B cell (primary cell): ENCODE measurements at regions not wholly inside any gene's neighbourhood (a gene's known extent, or its start where the extent isn't known, plus 50 kb on each side); places are given as distances from the start of the nearest gene placed in this dataset.

Source experiments
- ATAC-seq: fragments of 200-7000 bp; cut with Tn5 transposase; one replicate; pipeline ENCODE4 v1.10.0; 2021; ENCODE audit warnings: low read depth, mild to moderate bottlenecking, moderate number of reproducible peaks, moderate library complexity
- CTCF ChIA-PET: fragments of 350-600 bp; sonication (Branson Sonifier 250); formaldehyde crosslinking; loops from one replicate; lab custom pipeline; 2021; ENCODE audit warnings: antibody characterized with exemption, inconsistent platforms; lab: Charles Lee
- POLR2A ChIA-PET: fragments of 350-600 bp; sonication (Branson Sonifier 250); formaldehyde crosslinking; loops from one replicate; lab custom pipeline; 2021; ENCODE audit warnings: antibody characterized with exemption; lab: Charles Lee
- DNase-seq: peaks from one replicate; pipeline ENCODE4 v3.0.0; 2013
- H2AFZ ChIP-seq: 2 replicates; pipeline ENCODE4 v1.6.1; 2012; ENCODE audit warnings: mild to moderate bottlenecking, low read depth, low read length; ENCODE audit not compliant: insufficient read depth, poor library complexity, severe bottlenecking
- H3K27ac ChIP-seq, 2 donors: 1 replicate in 1 of 2; 2 replicates in 1 of 2; pipeline ENCODE4 v1.5.1; 2012 to 2013; ENCODE audit warnings: low read length in 2 of 2, mild to moderate bottlenecking in 2 of 2, moderate library complexity in 1 of 2
- H3K27me3 ChIP-seq, 4 experiments: fragments of 200-600 bp in 1 of 4; sonication (generic) in 1 of 4; replicated peaks in 1 of 4; 1 replicate in 2 of 4; 2 replicates in 2 of 4; pipeline versions ENCODE4 v1.6.1 to v1.7.0; 2013 to 2016; ENCODE audit warnings: low read length in 3 of 4, mild to moderate bottlenecking in 2 of 4, mixed read lengths in 1 of 4, moderate library complexity in 1 of 4; ENCODE audit not compliant: insufficient read depth in 4 of 4, control insufficient read depth in 3 of 4; ENCODE audit errors: control extremely low read depth in 1 of 4
- H3K36me3 ChIP-seq, 2 experiments: replicated peaks in 1 of 2; 1 replicate in 1 of 2; 2 replicates in 1 of 2; pipeline versions ENCODE4 v1.6.1 to v1.7.1; 2013; ENCODE audit warnings: low read length in 1 of 2; ENCODE audit not compliant: insufficient read depth in 2 of 2, control insufficient read depth in 1 of 2; ENCODE audit errors: control extremely low read depth in 1 of 2, extremely low read depth in 1 of 2
- H3K4me1 ChIP-seq, 2 donors: fragments of 200-600 bp in 1 of 2; sonication (generic) in 1 of 2; 1 replicate in 1 of 2; 2 replicates in 1 of 2; pipeline versions ENCODE4 v1.5.1 to v1.6.1; 2013 to 2017; ENCODE audit warnings: low read length in 2 of 2; ENCODE audit not compliant: control insufficient read depth in 2 of 2, insufficient read depth in 2 of 2
- H3K4me2 ChIP-seq: replicated peaks from 2 replicates; pipeline ENCODE3; 2012; ENCODE audit warnings: mild to moderate bottlenecking, low read depth, low read length; ENCODE audit not compliant: poor library complexity, severe bottlenecking
- H3K4me3 ChIP-seq, 5 experiments: fragments of 200-600 bp in 1 of 5; sonication (generic) in 1 of 5; 1 replicate in 3 of 5; 2 replicates in 2 of 5; pipeline versions ENCODE4 v1.5.1 to v1.7.0; 2011 to 2016; ENCODE audit warnings: low read length in 4 of 5, mild to moderate bottlenecking in 4 of 5, low read depth in 2 of 5, control low read depth in 1 of 5, moderate library complexity in 1 of 5; ENCODE audit not compliant: insufficient read depth in 1 of 5; ENCODE audit errors: control extremely low read depth in 1 of 5, extremely low read depth in 1 of 5
- H3K79me2 ChIP-seq: fragments of 200-600 bp; sonication (generic); one replicate; pipeline ENCODE4 v1.6.0; 2016; ENCODE audit warnings: low read length; ENCODE audit not compliant: control insufficient read depth, insufficient read depth
- H3K9ac ChIP-seq: fragments of 200-600 bp; sonication (generic); 2 replicates; pipeline ENCODE4 v1.6.1; 2017; ENCODE audit warnings: mild to moderate bottlenecking, low read length, moderate library complexity
- H3K9me3 ChIP-seq, 3 donors: one replicate each; pipeline versions ENCODE4 v1.6.1 to v1.7.1; 2013; ENCODE audit warnings: low read length in 2 of 3; ENCODE audit not compliant: control insufficient read depth in 2 of 3, insufficient read depth in 1 of 3; ENCODE audit errors: control extremely low read depth in 1 of 3
- H4K20me1 ChIP-seq: 2 replicates; pipeline ENCODE4 v1.6.0; 2012; ENCODE audit warnings: mild to moderate bottlenecking, low read length; ENCODE audit not compliant: insufficient read depth, control insufficient read depth, poor library complexity, severe bottlenecking
- H3K27ac Mint-ChIP-seq: one replicate; pipeline ENCODE4 v1.8.0; 2021; ENCODE audit warnings: mixed read lengths
- H3K27me3 Mint-ChIP-seq: one replicate; pipeline ENCODE4 v1.8.0; 2021; ENCODE audit warnings: mixed read lengths
- H3K4me1 Mint-ChIP-seq: one replicate; pipeline ENCODE4 v1.8.0; 2021; ENCODE audit warnings: mixed read lengths
- H3K4me3 Mint-ChIP-seq: one replicate; pipeline ENCODE4 v1.8.0; 2021; ENCODE audit warnings: mixed read lengths
- H3K9me3 Mint-ChIP-seq: one replicate; pipeline ENCODE4 v1.8.0; 2022; ENCODE audit warnings: mixed read lengths; ENCODE audit not compliant: insufficient read depth
- EZH2 ChIP-seq: IDR thresholded peaks from 2 replicates; pipeline ENCODE4 v1.6.1; 2012; ENCODE audit warnings: borderline replicate concordance, low read depth, mild to moderate bottlenecking, moderate library complexity, low read length; ENCODE audit not compliant: insufficient read depth, poor library complexity, severe bottlenecking
- WGBS: methylation state at CpG from one replicate; pipeline ENCODE4 v1.1.5; 2013; ENCODE audit warnings: missing lambda C conversion rate; ENCODE audit not compliant: insufficient coverage; 5-methylcytosine and 5-hydroxymethylcytosine counted together
- intact Hi-C: fragments of 100-400 bp; cut with micrococcal nuclease; formaldehyde crosslinking; loops from one replicate; pipeline ENCODE4 v1.10.0; 2022
- TF ChIP-seq, protein P1 (sequence below): fragments of 200-600 bp; IDR thresholded peaks from one replicate; pipeline ENCODE4 v1.8.0; 2022; ENCODE audit warnings: antibody characterized with exemption, mild to moderate bottlenecking

DNA sequence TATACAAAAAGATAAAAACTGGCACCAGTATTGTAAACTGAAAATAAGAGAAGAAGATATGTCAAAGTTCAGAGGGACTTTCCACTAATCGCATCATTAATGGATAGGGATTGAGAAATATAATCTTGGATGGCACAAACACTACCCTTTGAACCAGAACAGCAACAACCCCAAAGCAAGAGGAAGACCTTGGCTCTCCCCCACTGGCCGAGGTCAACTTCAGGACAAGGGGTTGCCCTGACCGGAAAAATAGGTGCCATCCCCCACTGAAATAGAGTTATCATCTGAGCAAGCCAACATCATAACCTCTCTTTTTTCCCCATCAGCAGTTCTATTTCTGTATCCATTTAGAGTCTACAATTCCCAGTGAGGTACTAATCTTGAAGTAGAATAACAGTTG lies 72.4 kb upstream of the PCED1B start:
- Histone ChIP-seq H3K4me3 (no peak overlapping the region), H3K4me2 (no peak overlapping the region), H3K4me1 (no peaks in the 10 kb centered on the region), H4K20me1 (no peaks in the 10 kb centered on the region), H3K79me2 (no peaks in the 10 kb centered on the region), H3K27ac (no peak overlapping the region), H3K36me3 (no peaks in the 10 kb centered on the region), H3K27me3 (no peaks in the 10 kb centered on the region), H3K9me3 (peaks cover 0 to 1% (median 0%) of the 10 kb centered on the region in 3 donors), H2AFZ (no peak overlapping the region), H3K9ac (no peak overlapping the region)
- H3K4me3 Mint-ChIP-seq = no peak overlapping the region
- POLR2A ChIA-PET = no interaction called here
- DNase-seq (no peak), ATAC-seq (no peak)
- 80% methylated on average over 1 of the region's 3 CpGs for WGBS
- no peaks in the 10 kb centered on the region for H3K4me1 Mint-ChIP-seq
- intact Hi-C loops = no loop called here
- H3K9me3 Mint-ChIP-seq = no peaks in the 10 kb centered on the region
- CTCF ChIA-PET = no interaction called here
- peaks cover 24% of the 10 kb centered on the region for H3K27me3 Mint-ChIP-seq
- H3K27ac Mint-ChIP-seq = no peak overlapping the region
- TF ChIP-seq EZH2 = no peak
- TF ChIP-seq, protein P1, sequence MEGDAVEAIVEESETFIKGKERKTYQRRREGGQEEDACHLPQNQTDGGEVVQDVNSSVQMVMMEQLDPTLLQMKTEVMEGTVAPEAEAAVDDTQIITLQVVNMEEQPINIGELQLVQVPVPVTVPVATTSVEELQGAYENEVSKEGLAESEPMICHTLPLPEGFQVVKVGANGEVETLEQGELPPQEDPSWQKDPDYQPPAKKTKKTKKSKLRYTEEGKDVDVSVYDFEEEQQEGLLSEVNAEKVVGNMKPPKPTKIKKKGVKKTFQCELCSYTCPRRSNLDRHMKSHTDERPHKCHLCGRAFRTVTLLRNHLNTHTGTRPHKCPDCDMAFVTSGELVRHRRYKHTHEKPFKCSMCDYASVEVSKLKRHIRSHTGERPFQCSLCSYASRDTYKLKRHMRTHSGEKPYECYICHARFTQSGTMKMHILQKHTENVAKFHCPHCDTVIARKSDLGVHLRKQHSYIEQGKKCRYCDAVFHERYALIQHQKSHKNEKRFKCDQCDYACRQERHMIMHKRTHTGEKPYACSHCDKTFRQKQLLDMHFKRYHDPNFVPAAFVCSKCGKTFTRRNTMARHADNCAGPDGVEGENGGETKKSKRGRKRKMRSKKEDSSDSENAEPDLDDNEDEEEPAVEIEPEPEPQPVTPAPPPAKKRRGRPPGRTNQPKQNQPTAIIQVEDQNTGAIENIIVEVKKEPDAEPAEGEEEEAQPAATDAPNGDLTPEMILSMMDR = no peak

DNA sequence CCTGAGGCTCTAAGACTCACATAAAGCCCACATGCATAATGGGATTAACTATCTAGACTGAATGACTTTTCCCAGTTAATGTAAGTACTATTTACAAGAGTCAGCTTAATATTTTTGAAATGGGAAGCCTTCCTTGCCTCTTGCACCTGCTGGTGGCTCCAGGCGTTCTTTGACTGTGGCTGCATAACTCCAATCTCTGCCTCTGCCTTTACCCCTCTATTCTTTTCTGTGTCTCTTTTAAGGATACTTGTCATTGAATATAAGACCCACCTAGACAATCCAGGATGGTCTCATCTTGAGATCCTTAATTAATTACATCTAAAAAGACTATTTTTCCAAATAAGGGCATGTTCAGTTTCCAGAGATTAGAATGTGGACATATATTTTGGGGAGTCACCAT lies 66.9 kb upstream of the PCED1B start:
- Histone ChIP-seq H4K20me1 (no peaks in the 10 kb centered on the region), H3K9me3 (peaks cover 0 to 1% (median 0%) of the 10 kb centered on the region in 3 donors), H3K4me1 (no peaks in the 10 kb centered on the region), H2AFZ (no peak overlapping the region), H3K4me2 (no peak overlapping the region), H3K36me3 (no peaks in the 10 kb centered on the region), H3K27ac (no peak overlapping the region), H3K79me2 (no peaks in the 10 kb centered on the region), H3K27me3 (no peaks in the 10 kb centered on the region), H3K4me3 (no peak overlapping the region), H3K9ac (no peak overlapping the region)
- intact Hi-C loops = no loop called here
- Mint-ChIP-seq H3K27ac (no peak overlapping the region), H3K4me3 (no peak overlapping the region), H3K9me3 (no peaks in the 10 kb centered on the region), H3K4me1 (no peaks in the 10 kb centered on the region), H3K27me3 (peaks cover 6% of the 10 kb centered on the region)
- ChIA-PET CTCF (interaction anchor here (1.9 kb wide), 1 partner anchor 8 kb away, joined by 11 read pairs; no protein-coding TSS in a partner anchor), POLR2A (no interaction called here)
- WGBS = no CpG with 5 or more reads among the region's 1 CpG
- TF ChIP-seq, protein P1 = no peak
- TF ChIP-seq EZH2 = no peak
- ATAC-seq = no peak
- DNase-seq = no peak
